8988T (cell line): ENCODE measurements at regions not wholly inside any gene's neighbourhood (a gene's known extent, or its start where the extent isn't known, plus 50 kb on each side); places are given as distances from the start of the nearest gene placed in this dataset.

Experiments used
- DNase-seq: peaks from one replicate; pipeline ENCODE4 v3.0.0; 2011

GRCh38 chr20:60974441-60974945 lies 277.6 kb upstream of the CDH4 start:
- DNase-seq = no peak

GRCh38 chr20:60976139-60976538 lies 275.9 kb upstream of the CDH4 start:
- no peak for DNase-seq

- no peak for DNase-seq
Measured at GRCh38 chr20:60976913-60977312, 275.1 kb upstream of the CDH4 start.

GRCh38 chr20:60977901-60978300 lies 274.2 kb upstream of the CDH4 start:
- no peak for DNase-seq

GRCh38 chr20:60984666-60985065 lies 267.4 kb upstream of the CDH4 start:
- no peak for DNase-seq

- DNase-seq = no peak
Measured at GRCh38 chr20:60986506-60987156, 265.4 kb upstream of the CDH4 start.

- DNase-seq = no peak
Measured at GRCh38 chr20:60990061-60990460, 262.0 kb upstream of the CDH4 start.

GRCh38 chr20:60990643-60991042 lies 261.4 kb upstream of the CDH4 start:
- DNase-seq = no peak

- no peak for DNase-seq
Measured at GRCh38 chr20:60993433-60994044, 258.5 kb upstream of the CDH4 start.

GRCh38 chr20:60999250-60999649 lies 252.8 kb upstream of the CDH4 start:
- DNase-seq = no peak

GRCh38 chr20:61002090-61002489 lies 250.0 kb upstream of the CDH4 start:
- no peak for DNase-seq

GRCh38 chr20:61014491-61014890 lies 237.6 kb upstream of the CDH4 start:
- no peak for DNase-seq

- DNase-seq = no peak
Measured at GRCh38 chr20:61015602-61016001, 236.5 kb upstream of the CDH4 start.

GRCh38 chr20:61019322-61019721 lies 232.7 kb upstream of the CDH4 start:
- no peak for DNase-seq

- no peak for DNase-seq
Measured at GRCh38 chr20:61023612-61024011, 228.4 kb upstream of the CDH4 start.

GRCh38 chr20:61024390-61024789 lies 227.7 kb upstream of the CDH4 start:
- no peak for DNase-seq

GRCh38 chr20:61025536-61025935 lies 226.5 kb upstream of the CDH4 start:
- DNase-seq = no peak

- DNase-seq = no peak
Measured at GRCh38 chr20:61026173-61026572, 225.9 kb upstream of the CDH4 start.

GRCh38 chr20:61026731-61027130 lies 225.3 kb upstream of the CDH4 start:
- DNase-seq = no peak

- no peak for DNase-seq
Measured at GRCh38 chr20:61027218-61027617, 224.8 kb upstream of the CDH4 start.

- no peak for DNase-seq
Measured at GRCh38 chr20:61030130-61030529, 221.9 kb upstream of the CDH4 start.

- DNase-seq = no peak
Measured at GRCh38 chr20:61031101-61031830, 220.8 kb upstream of the CDH4 start.

GRCh38 chr20:61037498-61037897 lies 214.6 kb upstream of the CDH4 start:
- no peak for DNase-seq

GRCh38 chr20:61041481-61041880 lies 210.6 kb upstream of the CDH4 start:
- DNase-seq = no peak
